BJ (cell line): ENCODE measurements at regions not wholly inside any gene's neighbourhood (a gene's known extent, or its start where the extent isn't known, plus 50 kb on each side); places are given as distances from the start of the nearest gene placed in this dataset.

ENCODE experiments used
- CTCF ChIA-PET: fragments of 350-600 bp; formaldehyde crosslinking; extraction: SDS; loops from one replicate; lab custom pipeline; 2021; ENCODE audit warnings: antibody characterized with exemption, inconsistent platforms; lab: Yijun Ruan, JAX
- POLR2A ChIA-PET: fragments of 300-600 bp; sonication (Branson Sonifier 250); formaldehyde crosslinking; extraction: SDS; loops from one replicate; lab custom pipeline; 2021; ENCODE audit warnings: antibody characterized with exemption; lab: Charles Lee
- DNase-seq: peaks from one replicate; pipeline ENCODE4 v3.0.0-alpha.2; 2011; ENCODE audit warnings: low read depth
- H3K27me3 ChIP-seq: 2 replicates; pipeline ENCODE4 v1.6.0; 2011; ENCODE audit warnings: low read length; ENCODE audit not compliant: control insufficient read depth, insufficient read depth
- H3K36me3 ChIP-seq: 2 replicates; pipeline ENCODE4 v1.5.1; 2011; ENCODE audit warnings: low read length; ENCODE audit not compliant: control insufficient read depth, insufficient read depth
- H3K4me3 ChIP-seq: 2 replicates; pipeline ENCODE4 v1.5.1; 2011; ENCODE audit warnings: low read depth, mild to moderate bottlenecking, control low read depth, low read length
- TF ChIP-seq, protein P1 (sequence below): IDR thresholded peaks from 2 replicates; pipeline ENCODE4 v1.5.1; 2011; ENCODE audit warnings: low read depth, mild to moderate bottlenecking, control low read depth, inconsistent platforms, low read length, moderate library complexity; ENCODE audit not compliant: insufficient read depth

DNA sequence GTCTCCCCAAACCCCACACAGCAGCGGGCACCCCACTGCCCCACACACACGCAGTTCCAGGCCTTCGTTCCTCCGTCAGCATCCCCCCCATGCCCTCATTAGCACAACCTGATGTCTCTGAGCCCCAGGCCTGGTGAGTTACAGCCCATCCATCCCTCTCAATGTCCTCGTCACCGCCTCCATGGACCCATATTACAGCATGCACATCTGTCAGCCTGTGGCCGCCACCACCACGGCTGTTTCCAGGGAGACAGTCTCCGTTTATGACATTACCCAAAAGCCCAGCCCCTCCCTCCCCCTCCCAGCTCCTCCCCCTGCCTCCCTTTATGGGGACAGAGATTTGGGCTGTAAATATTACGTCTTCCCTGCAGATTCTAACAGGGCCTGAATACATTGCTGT lies 143.1 kb upstream of the LINGO1 start:
- ChIA-PET POLR2A (no interaction called here), CTCF (interaction anchor here (0.6 kb wide), 1 partner anchor 32 kb away, joined by 3 read pairs; no protein-coding TSS in a partner anchor)
- no peaks in the 10 kb centered on the region for H3K36me3 ChIP-seq

DNA sequence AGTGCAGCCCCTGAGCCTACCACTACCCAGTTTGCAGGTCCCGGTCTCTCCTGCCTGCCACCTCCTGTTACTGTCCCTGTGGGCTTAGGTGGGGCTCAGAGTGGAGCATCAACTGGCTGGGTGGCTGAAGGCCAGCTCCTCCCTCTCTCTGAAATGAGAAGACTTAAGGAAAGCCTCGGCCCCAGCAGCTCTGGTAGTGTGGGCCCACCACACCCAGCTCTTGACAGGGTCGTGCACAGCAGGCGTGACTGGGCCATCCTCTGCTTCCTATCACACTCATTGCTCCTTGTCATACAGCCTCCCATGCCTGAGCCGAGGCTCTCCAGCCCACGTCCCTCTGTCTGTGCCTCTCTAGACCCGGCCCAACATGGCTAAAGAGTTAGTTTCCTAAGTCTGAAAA lies 142.7 kb upstream of the LINGO1 start:
- TF ChIP-seq, protein P1, sequence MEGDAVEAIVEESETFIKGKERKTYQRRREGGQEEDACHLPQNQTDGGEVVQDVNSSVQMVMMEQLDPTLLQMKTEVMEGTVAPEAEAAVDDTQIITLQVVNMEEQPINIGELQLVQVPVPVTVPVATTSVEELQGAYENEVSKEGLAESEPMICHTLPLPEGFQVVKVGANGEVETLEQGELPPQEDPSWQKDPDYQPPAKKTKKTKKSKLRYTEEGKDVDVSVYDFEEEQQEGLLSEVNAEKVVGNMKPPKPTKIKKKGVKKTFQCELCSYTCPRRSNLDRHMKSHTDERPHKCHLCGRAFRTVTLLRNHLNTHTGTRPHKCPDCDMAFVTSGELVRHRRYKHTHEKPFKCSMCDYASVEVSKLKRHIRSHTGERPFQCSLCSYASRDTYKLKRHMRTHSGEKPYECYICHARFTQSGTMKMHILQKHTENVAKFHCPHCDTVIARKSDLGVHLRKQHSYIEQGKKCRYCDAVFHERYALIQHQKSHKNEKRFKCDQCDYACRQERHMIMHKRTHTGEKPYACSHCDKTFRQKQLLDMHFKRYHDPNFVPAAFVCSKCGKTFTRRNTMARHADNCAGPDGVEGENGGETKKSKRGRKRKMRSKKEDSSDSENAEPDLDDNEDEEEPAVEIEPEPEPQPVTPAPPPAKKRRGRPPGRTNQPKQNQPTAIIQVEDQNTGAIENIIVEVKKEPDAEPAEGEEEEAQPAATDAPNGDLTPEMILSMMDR: no peak
- H3K27me3 ChIP-seq: 0 out of 2 replicates have a peak, but pooled peaks cover 4% of the 10 kb centered on the region
- ChIA-PET POLR2A (no interaction called here), CTCF (no interaction called here)
- DNase-seq: no peak
- H3K4me3 ChIP-seq: no peak overlapping the region
- no peaks in the 10 kb centered on the region for H3K36me3 ChIP-seq

More for the DNA sequence above, 143.1 kb upstream of the LINGO1 start:
- Histone ChIP-seq H3K27me3 (0 out of 2 replicates have a peak, but pooled peaks cover 4% of the 10 kb centered on the region), H3K4me3 (no peak overlapping the region)
- TF ChIP-seq, protein P1: no peak
- no peak for DNase-seq

DNA sequence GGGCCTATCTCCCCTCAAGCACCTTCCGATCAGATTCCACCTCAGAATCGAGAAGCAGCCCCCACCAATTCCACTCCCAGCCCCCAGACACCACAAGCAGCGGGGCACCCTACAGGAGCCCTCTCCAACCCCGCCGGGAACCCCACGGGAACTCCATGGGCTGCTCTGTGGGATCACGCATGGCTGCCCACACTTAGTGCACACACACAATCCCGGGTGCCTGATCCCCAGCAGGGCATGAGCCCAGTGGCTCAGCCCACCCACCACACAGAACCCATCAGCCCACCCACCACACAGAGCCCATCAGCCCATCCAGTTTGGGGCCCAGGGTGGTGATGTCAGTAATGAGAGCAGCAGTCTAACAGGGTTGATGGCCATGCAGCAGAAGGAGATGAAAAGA lies 141.6 kb upstream of the LINGO1 start:
- no peaks in the 10 kb centered on the region for H3K36me3 ChIP-seq
- peaks cover 5% of the 10 kb centered on the region; the same call in 1 of the 2 replicates for H3K27me3 ChIP-seq
- CTCF ChIA-PET: no interaction called here
- POLR2A ChIA-PET: no interaction called here
- no peak for DNase-seq
- no peak overlapping the region for H3K4me3 ChIP-seq
- TF ChIP-seq, protein P1: no peak

DNA sequence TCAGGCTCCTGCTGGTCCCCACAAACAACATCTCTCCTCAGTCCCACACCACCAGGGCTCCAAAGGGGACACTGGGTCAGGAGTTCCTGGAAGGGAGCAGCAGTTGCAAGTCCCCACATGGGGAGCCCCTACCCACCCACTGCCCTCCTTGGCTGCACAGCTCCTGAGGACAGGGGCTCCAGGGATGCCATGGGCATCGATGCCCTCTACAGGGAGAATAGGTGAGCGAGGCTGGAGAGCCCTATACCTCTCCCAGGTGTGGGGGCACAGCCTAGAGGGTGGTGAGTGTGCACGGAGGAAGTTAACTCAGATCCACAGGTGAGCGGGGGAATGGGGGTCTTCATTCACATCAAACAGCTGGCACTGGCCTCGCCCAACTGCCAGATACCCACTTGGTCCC lies 141.2 kb upstream of the LINGO1 start:
- no peak for DNase-seq
- POLR2A ChIA-PET: no interaction called here
- peaks cover 5% of the 10 kb centered on the region; the same call in 1 of the 2 replicates for H3K27me3 ChIP-seq
- CTCF ChIA-PET: interaction anchor here (1.2 kb wide), 1 partner anchor 48 kb away, joined by 3 read pairs; no protein-coding TSS in a partner anchor
- TF ChIP-seq, protein P1: no peak
- H3K36me3 ChIP-seq: no peaks in the 10 kb centered on the region
- no peak overlapping the region for H3K4me3 ChIP-seq

DNA sequence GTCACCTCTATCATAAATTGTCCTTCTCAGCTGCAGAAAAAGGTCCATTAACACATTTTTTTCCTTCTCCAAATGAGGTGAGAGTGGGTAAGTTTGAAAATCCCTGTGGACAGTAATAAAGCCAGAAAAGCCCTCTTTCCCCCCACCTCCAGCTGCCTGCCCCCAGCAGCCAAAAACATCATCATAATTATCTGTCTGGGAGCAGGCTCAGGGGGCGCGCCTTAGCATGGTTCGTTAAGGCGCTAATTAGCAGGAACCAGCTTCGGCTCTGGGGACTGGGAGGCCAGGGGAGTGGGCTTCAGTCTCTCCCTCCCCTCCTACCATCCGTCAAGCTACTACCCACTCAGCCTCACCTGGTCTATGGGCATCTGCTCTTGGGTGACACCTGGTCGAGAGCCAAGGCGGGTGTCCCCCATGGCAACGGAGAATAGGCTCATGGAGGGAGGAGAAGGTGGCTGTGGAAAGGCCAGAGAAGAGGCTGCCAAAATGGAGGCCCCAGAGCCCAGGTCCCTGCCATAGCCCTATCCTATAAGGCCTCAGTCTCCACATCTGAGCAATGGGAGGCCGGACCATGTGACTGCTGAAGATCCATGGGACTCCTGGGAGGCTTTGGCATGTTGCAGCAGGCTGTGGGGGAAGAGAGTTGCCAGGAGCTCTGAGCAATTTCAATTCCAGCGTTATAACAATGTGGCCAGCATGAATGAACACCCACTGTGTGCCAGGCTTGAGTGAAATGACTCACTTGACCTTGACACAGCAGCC lies 140.1 kb upstream of the LINGO1 start:
- POLR2A ChIA-PET: no interaction called here
- Histone ChIP-seq H3K36me3 (no peaks in the 10 kb centered on the region), H3K4me3 (no peak overlapping the region), H3K27me3 (peaks cover 5% of the 10 kb centered on the region; the same call in 1 of the 2 replicates)
- TF ChIP-seq, protein P1: no peak
- no peak for DNase-seq
- CTCF ChIA-PET: interaction anchor here (1.2 kb wide), 1 partner anchor 49 kb away, joined by 3 read pairs; no protein-coding TSS in a partner anchor
